HAP-1 (cell line): ENCODE measurements at regions not wholly inside any gene's neighbourhood (a gene's known extent, or its start where the extent isn't known, plus 50 kb on each side); places are given as distances from the start of the nearest gene placed in this dataset.

Experiments
- DNase-seq, 2 experiments: peaks; one replicate each; pipeline ENCODE4 v3.0.0-alpha.2; 2016 to 2020; ENCODE audit warnings: low spot score in 2 of 2
- H3K27me3 ChIP-seq: fragments of 250-450 bp; sonication (Bioruptor Pico); 2 replicates; pipeline ENCODE4 v1.5.1; 2020; ENCODE audit warnings: low read depth, mild to moderate bottlenecking, moderate library complexity
- H3K36me3 ChIP-seq: fragments of 250-450 bp; sonication (Bioruptor Pico); replicated peaks from 2 replicates; pipeline ENCODE4 v1.5.1; 2020; ENCODE audit warnings: mild to moderate bottlenecking
- H3K4me1 ChIP-seq: fragments of 250-450 bp; sonication (Bioruptor Pico); 2 replicates; pipeline ENCODE4 v1.5.1; 2020; ENCODE audit warnings: mild to moderate bottlenecking
- H3K4me3 ChIP-seq: fragments of 250-450 bp; sonication (Bioruptor Pico); 2 replicates; pipeline ENCODE4 v1.5.1; 2020; ENCODE audit warnings: mild to moderate bottlenecking, moderate library complexity
- H3K9me3 ChIP-seq: fragments of 250-450 bp; sonication (Bioruptor Pico); 2 replicates; pipeline ENCODE4 v1.5.1; 2020; ENCODE audit warnings: mild to moderate bottlenecking, moderate library complexity
- in situ Hi-C: fragments of 300-500 bp; cut with MboI; formaldehyde crosslinking; loops from 3 replicates; pipeline ENCODE4 v1.14.3; 2020; ENCODE audit warnings: low sequenced_read_pairs, inconsistent platforms, mixed read lengths

DNA sequence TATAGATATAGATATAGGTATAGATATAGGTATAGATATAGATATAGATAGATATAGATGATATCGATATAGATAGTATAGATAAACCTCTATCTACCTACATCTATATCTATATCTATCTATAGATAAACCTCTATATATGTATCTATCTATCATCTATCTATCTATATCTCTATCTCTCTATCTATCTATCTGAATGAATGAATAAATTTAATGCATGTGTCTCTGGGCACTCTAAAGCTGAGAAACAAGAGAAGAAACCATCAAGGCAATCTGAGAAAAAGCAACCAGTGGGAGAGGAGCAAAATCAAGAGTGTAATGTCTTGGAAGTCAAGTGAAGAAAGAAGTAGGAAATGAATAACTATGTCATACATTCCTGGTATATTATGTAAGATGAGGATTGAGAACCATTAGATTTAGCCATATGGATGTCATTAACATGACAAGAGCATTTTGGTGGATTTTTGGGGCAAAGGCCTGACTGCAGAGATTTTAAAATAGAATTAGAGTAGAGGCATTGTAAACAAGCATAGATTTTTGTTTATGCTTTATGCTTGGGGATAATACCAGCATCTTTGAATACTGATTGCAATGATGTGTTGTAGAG, 1262.7 kb upstream of the MIR17HG start:
- Histone ChIP-seq H3K4me1 (peaks cover 15% of the 10 kb centered on the region), H3K27me3 (no peaks in the 10 kb centered on the region), H3K4me3 (no peak overlapping the region), H3K36me3 (no peaks in the 10 kb centered on the region), H3K9me3 (no peaks in the 10 kb centered on the region)
- DNase-seq = no peak
- in situ Hi-C loops = no loop called here

DNA sequence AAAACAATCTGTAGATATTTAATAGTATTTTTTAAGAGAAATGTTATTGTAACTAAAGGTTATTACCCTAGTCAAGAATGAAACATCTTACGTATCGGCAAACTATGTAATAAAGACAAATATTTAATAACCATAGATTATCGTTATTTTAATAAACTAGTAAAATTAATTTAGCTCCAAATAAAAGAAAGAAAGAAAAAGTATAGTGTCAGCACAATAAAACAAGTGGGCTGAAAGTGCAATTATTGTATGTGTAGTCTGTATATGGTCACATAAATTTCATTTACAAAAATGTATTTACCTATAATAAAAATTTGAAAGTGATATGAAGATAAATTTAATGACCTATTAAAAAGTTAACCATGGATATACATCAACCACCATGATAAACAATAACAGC, 1258.4 kb upstream of the MIR17HG start:
- no peak overlapping the region for H3K4me3 ChIP-seq
- no peak for DNase-seq
- H3K9me3 ChIP-seq = no peaks in the 10 kb centered on the region
- H3K36me3 ChIP-seq = no peaks in the 10 kb centered on the region
- H3K4me1 ChIP-seq = peaks cover 30% of the 10 kb centered on the region
- in situ Hi-C loops = no loop called here
- no peaks in the 10 kb centered on the region for H3K27me3 ChIP-seq

DNA sequence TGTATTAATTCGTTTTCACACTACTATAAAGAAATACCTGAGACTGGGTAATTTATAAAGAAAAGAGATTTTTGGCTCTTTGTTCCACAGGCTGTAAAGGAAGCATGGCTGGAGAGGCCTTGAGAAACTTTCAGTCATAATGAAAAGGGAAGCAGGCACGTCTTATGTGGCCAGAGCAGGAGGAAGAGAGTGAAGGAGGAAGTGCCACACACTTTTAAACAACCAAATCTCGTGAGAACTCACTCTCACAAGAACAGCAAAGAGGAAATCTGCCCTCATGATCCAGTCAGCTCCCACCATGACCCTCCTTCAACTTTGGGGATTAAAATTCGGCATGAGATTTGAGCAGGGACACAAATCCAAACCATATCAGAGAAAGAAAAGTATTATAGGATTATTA, 1255.9 kb upstream of the MIR17HG start:
- no peak overlapping the region for H3K4me3 ChIP-seq
- no peak for DNase-seq
- H3K36me3 ChIP-seq = no peaks in the 10 kb centered on the region
- no peaks in the 10 kb centered on the region for H3K9me3 ChIP-seq
- in situ Hi-C loops = no loop called here
- H3K4me1 ChIP-seq = peaks cover 22% of the 10 kb centered on the region
- no peaks in the 10 kb centered on the region for H3K27me3 ChIP-seq

DNA sequence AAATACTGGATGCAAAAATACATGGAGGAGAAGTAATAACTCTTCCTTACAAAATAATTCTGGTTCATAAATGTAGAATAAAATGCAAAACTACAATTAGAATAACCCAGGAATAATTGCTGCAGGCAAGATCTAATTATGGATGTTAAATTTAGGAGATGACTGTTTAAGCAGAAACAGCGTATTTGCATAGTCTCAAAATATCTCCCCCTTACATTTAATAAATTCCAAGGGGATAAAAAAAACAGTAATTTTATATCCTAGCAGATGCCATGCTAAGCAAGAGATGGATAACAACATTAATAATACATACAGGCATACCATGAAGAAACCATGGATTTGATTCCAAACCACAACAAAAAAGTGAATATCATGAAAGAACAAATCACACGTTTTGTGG, 1253.1 kb upstream of the MIR17HG start:
- DNase-seq = no peak
- H3K4me3 ChIP-seq = no peak overlapping the region
- no peaks in the 10 kb centered on the region for H3K9me3 ChIP-seq
- H3K4me1 ChIP-seq = peaks cover 15% of the 10 kb centered on the region
- in situ Hi-C loops = no loop called here
- no peaks in the 10 kb centered on the region for H3K27me3 ChIP-seq
- H3K36me3 ChIP-seq = no peaks in the 10 kb centered on the region

DNA sequence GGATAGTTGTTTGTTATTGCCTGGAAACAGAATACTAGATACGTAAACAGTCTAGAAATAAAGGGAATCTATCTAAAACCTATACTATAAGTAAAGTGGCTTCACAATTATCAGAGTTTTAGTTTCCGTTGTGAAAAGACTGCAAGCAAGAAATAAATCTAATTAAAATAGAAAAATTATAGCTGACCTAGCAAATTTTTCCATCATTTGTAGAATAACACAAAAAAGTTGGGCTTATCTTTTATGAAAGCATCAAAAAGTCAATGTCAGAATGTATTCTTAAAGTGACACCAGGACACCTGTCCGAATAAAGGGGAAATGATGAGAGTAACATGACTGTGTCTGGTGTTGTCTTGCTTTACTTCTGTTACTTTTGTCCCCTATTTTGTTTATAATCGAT, 1248.9 kb upstream of the MIR17HG start:
- Histone ChIP-seq H3K36me3 (no peaks in the 10 kb centered on the region), H3K4me1 (0 out of 2 replicates have a peak, but pooled peaks cover 1% of the 10 kb centered on the region), H3K4me3 (no peak overlapping the region), H3K27me3 (no peaks in the 10 kb centered on the region), H3K9me3 (no peaks in the 10 kb centered on the region)
- in situ Hi-C loops = no loop called here
- no peak for DNase-seq

DNA sequence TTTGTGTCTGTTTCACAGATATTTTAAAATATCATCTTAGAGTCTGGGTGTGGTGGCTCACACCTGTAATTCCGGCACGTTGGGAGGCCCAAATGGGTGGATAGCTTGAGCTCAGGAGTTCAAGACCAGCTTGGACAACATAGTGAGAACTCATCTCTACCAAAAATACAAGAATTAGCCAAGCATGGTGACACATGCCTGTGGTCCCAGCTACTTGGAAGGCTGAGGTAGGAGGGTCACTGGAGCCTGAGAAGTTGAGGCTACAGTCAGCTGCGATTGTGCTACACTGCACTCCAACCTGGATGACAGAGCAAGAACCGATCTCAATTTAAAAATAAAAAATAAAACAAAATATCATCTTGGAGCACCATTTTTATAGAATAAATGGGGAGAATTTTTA, 1247.6 kb upstream of the MIR17HG start:
- DNase-seq = no peak
- H3K27me3 ChIP-seq = no peaks in the 10 kb centered on the region
- in situ Hi-C loops = no loop called here

DNA sequence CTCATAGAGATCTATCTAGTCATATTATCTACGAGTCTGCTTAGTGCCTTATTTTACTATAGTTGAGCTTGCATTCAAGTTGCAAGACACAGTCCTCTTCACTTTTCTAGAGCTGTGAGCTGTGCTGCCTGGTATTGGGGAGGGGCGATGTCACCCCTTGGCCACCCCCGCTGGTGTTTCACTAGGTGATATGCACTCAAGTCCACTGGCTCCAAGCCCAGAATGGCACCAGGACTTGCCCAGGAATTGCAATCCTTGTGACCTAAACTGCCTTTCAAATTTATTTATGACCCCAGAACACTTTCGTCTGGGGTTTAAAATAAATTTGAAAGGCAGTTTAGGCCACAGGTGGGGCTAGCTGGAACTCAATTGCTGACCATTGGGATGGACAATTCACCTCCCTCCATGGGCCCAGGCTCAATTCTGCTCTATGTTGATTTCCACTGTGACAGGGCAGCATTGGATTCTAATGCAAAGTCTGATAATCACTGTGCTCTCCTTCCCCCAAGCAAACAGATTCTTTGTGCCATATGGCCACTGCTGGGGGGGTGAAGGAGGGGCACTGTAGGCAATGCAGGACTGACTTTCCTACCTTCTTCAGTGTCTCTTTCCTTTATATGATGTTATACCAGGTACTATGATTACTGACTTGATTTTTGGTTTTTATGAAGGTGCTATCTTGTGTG, 1244.2 kb upstream of the MIR17HG start:
- Histone ChIP-seq H3K4me1 (peaks cover 20% of the 10 kb centered on the region), H3K4me3 (no peak overlapping the region), H3K27me3 (no peaks in the 10 kb centered on the region), H3K36me3 (no peaks in the 10 kb centered on the region), H3K9me3 (no peaks in the 10 kb centered on the region)
- no peak for DNase-seq
- in situ Hi-C loops = no loop called here

More for the DNA sequence above, 1247.6 kb upstream of the MIR17HG start:
- no peaks in the 10 kb centered on the region for H3K36me3 ChIP-seq
- H3K9me3 ChIP-seq = no peaks in the 10 kb centered on the region
- no peak overlapping the region for H3K4me3 ChIP-seq
- peaks cover 5% of the 10 kb centered on the region; the same call in 1 of the 2 replicates for H3K4me1 ChIP-seq

DNA sequence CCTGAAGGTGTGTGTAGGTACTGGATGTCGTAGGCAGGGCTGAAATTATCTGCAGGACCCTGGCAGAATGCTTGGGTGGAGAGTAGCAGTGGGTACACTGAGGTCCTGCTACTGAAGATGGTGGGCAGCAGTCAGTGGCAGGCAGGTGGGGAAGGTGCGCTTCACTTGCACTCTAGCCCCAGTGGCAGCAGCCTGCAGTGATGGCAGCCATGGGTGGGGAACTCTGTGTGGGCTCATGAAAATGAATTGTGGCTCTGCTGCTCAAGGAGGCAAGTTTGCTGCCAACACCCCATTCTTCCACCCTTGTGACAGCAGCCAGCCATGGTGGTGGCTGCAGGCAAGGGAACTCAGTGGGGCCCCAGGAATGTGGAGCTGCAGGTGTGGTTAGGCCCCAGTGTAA, 1242.7 kb upstream of the MIR17HG start:
- H3K4me1 ChIP-seq = peaks cover 20% of the 10 kb centered on the region
- in situ Hi-C loops = no loop called here
- DNase-seq = no peak
- no peak overlapping the region for H3K4me3 ChIP-seq
- H3K9me3 ChIP-seq = no peaks in the 10 kb centered on the region
- H3K36me3 ChIP-seq = no peaks in the 10 kb centered on the region
- no peaks in the 10 kb centered on the region for H3K27me3 ChIP-seq

DNA sequence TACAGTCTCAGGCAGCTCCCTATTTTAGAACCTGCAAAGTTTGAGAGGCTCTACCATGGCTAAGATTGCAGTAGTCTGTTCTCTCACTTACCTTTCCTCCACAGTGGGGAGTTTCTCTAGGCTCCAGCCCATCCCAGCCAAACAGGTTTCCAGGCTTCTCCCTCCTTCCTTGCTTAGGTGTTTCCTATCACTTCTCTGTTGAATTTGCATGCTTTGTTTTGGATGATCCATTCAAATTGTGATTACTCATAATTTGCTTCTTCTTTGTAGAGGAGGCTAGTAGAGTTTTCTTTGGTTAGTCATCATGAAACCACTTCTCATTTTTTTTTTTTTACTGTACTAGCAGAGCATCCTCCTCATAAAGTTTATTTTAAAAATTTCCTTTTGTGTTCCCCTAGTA, 1242.2 kb upstream of the MIR17HG start:
- H3K4me1 ChIP-seq = peaks cover 20% of the 10 kb centered on the region
- H3K9me3 ChIP-seq = no peaks in the 10 kb centered on the region
- no peak overlapping the region for H3K4me3 ChIP-seq
- H3K27me3 ChIP-seq = no peaks in the 10 kb centered on the region
- no peak for DNase-seq
- in situ Hi-C loops = no loop called here
- no peaks in the 10 kb centered on the region for H3K36me3 ChIP-seq

DNA sequence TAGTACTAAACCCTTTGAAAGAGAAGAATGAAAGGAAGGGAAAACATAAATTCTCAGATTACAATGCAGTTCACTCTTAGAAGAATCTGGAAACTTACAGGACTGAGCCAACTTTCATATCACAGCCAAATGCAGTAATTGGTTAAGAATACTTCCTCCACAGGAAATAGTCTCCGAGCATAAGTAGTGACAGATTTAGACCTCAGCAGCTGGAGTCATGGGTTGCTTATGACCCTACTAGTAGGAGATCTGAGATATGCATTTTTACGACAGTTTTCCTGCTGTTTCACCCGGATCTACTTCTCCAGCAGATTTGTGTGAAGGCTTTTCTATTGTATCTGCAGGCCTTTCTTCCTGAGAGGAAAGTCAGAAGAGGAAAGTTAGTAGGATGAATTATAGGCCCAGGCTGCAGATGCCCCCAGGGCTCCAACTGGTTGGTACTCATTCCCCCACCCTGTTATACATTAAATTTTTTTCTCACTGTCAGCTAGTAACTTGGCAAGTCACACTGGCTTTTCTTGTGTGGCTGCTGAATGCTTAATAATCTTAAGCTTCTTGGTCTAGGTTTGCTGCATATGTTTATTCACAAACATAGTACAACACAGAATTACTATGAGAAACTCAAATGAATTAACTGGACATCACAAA, 1241.5 kb upstream of the MIR17HG start:
- Histone ChIP-seq H3K9me3 (no peaks in the 10 kb centered on the region), H3K4me3 (no peak overlapping the region), H3K36me3 (no peaks in the 10 kb centered on the region), H3K4me1 (peaks cover 20% of the 10 kb centered on the region), H3K27me3 (no peaks in the 10 kb centered on the region)
- in situ Hi-C loops = no loop called here
- peak in 1 of 2 experiments; percentile 50 for DNase-seq

DNA sequence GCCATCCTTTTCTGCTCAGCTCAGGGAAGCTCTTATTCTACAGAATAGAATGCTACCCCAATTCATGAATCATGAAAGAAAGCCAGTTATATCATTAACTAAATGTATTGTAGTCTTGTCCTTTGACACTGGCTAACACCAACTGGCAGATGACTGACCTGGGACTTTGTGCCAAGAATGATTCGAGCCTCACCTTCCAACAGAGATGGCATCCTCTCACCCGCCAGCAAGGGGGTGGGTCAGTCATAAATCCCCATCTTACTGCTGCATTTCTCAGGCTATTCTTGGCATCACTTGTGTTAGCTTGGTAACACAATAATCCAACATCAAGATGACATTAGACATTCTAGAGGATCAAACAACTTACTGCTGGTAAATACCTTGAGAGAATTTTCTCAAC, 1239.8 kb upstream of the MIR17HG start:
- H3K4me3 ChIP-seq = no peak overlapping the region
- DNase-seq = no peak
- no peaks in the 10 kb centered on the region for H3K27me3 ChIP-seq
- in situ Hi-C loops = no loop called here
- no peaks in the 10 kb centered on the region for H3K9me3 ChIP-seq
- no peaks in the 10 kb centered on the region for H3K36me3 ChIP-seq
- H3K4me1 ChIP-seq = peaks cover 20% of the 10 kb centered on the region

DNA sequence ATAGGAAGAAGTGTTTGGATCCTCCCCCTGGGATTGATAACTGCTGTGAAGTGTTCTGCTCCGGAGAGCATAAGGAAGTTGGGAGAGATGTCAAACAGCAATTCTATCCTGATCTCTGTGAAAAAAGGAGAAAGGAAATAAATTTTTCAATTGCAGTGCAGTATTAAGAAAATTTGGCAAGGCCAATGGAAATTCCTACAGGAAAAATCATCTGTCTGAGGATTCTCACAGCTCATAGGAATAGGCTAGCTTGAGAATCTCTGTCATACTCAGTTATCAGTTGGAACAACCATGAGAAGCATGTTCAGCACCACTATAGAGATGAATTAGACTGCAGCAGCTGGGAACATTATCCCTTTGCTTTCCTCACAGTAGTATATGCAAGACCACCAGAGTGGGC, 1238.9 kb upstream of the MIR17HG start:
- no peak overlapping the region for H3K4me3 ChIP-seq
- H3K9me3 ChIP-seq = no peaks in the 10 kb centered on the region
- no peaks in the 10 kb centered on the region for H3K36me3 ChIP-seq
- no peak for DNase-seq
- H3K4me1 ChIP-seq = peaks cover 19% of the 10 kb centered on the region
- no peaks in the 10 kb centered on the region for H3K27me3 ChIP-seq
- in situ Hi-C loops = no loop called here

DNA sequence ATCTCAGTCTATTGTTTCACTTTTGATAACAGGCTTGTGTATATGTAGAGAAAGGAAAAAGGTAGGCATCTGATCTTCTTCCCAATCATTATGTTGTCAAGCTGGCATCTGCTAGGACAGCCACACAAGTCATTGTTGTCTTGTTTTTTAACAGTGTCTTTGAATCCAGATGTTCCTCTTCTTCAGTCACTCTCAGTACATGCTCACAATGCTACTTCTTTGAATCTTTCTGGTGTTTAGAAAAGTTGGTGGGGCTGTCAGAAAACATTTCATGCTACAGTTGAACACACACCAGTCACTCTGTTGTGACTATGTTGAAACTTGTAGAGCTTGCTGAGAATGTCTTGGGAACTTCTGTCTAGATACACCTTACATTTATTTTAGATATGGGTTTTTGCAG, 1231.4 kb upstream of the MIR17HG start:
- in situ Hi-C loops = no loop called here
- H3K4me3 ChIP-seq = no peak overlapping the region
- H3K4me1 ChIP-seq = peaks cover 10% of the 10 kb centered on the region
- no peaks in the 10 kb centered on the region for H3K36me3 ChIP-seq
- no peaks in the 10 kb centered on the region for H3K27me3 ChIP-seq
- no peak for DNase-seq
- no peaks in the 10 kb centered on the region for H3K9me3 ChIP-seq

DNA sequence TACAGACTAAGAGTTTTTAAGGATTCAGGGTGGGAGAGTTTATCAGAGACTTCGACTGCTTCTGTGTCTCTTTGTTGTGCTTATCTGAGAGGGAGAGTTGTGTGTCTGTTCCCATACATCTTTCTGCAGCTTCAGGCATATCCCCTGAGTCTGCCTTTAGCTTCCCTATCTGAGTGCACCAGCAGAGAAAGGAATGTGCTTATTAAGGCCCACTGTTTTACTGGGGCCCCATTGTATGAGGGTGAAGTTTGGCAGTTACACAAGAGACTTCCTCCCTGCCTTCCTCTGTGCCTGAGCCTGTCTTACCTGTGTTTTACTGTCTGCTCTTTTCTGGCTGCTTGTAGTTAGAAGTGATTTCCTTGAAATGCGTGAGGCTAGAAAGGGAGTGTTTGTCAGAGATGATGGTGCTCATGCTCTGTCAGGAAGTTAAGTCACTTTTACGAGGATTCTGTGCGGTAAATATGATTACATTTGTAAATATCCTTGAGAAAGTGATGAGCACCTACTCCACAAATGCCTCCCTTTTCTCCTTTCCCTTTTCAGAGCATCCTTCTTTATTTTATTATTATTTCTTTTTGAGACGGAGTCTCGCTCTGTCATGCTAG, 1228.9 kb upstream of the MIR17HG start:
- H3K36me3 ChIP-seq = no peaks in the 10 kb centered on the region
- DNase-seq = no peak
- in situ Hi-C loops = no loop called here
- H3K4me3 ChIP-seq = no peak overlapping the region
- no peaks in the 10 kb centered on the region for H3K27me3 ChIP-seq
- no peaks in the 10 kb centered on the region for H3K9me3 ChIP-seq
- H3K4me1 ChIP-seq = peaks cover 10% of the 10 kb centered on the region
